Inflammatory macrophage (primary cell): ENCODE measurements at regions not wholly inside any gene's neighbourhood (a gene's known extent, or its start where the extent isn't known, plus 50 kb on each side); places are given as distances from the start of the nearest gene placed in this dataset.
A peak's percentile ranks its signal among the peaks of the same experiment; 100 is the strongest.

Experiments
- DNase-seq, 2 donors: peaks; one replicate each; pipeline ENCODE4 v3.0.0-alpha.2; 2020 to 2022

DNA sequence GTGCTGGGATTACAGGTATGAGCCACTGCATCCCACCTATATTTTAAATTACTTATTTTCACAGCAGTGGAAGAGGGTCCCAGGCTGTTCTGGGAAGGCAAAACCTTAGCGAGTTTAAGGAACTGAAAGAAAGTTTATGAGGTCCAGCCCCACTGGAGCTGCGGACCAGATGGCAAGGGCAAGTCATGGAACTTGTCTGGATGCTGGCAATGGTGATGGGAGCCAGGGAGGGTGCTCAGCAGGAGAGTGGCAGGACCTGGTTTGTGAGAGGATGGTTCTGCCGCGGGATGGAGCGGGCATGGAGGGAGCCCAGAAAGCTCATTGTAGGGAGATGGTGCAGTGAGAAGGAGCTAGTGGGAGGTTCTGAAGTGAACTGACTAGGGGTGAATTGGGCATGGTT, 50.6 kb upstream of the SLC45A1 start:
- no peak for DNase-seq

DNA sequence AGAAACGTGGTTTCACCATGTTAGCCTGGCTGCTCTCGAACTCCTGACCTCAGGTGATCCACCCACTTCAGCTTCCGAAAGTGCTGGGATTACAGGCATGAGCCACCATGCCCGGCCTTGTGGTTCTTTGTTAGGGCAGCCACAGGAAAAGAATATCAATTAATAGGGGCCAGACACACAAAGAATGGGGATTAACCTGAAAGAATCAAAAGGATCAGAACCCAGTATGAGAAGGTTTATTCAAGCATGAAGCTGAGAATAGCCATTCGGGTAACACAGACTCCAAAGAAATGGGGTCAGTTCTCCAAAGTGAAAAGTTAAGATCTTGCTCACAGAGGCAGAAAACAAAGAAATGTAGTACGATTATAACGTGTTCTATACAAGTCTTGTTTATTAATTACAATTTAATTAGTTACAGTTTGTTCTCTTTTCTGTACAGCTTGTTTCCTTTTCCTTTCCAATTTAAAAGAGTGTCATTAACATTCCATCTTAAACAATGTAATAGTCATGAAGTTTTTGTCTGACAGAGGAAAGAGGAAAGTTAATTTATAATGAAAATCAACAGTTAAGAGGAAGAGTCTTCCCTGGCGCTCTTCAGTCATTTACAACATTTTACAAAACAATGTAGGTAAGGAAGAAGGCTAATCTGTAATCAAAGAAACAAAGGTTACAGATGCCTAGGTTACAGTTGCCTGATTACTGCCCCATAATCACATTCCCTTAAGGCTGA, 51.3 kb upstream of the SLC45A1 start:
- DNase-seq = no peak

DNA sequence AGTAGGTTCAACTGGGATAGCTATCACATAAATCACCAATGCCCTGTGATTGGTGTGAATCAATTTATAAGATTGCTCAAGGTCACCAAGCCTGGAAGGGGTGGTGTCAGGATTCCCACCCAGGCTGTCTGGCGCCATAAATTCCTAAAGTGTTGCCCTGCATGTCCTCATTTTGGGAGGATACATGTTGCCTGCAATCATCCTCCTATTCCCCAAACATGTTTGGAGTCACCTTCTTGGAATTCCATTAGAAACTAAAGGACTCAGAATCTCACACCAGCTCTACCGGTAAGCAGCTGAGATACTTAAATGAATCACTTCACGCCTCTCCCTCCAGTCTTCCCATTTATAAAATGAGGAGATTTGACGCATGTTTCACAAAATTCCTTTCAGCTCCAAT, 54.1 kb upstream of the SLC45A1 start:
- no peak for DNase-seq

DNA sequence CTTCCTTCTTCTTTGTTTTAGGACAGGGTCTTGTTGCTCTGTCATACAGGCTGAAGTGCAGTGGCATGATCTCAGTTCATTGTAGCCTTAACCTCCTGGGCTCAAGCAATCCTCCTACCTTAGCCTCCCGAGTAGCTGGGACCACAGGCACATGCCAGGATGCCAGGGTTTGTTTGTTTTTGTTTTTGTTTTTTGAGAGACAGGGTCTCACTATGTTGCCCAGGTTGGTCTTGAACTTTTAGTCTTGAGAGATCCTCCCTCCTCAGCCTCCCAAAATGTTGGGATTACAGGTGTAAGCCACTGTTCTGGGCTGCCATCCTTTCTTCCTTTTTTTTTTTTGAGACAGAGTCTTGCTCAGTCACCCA, 56.5 kb upstream of the SLC45A1 start:
- no peak for DNase-seq

GRCh38 chr1:8259498-8260290, 58.2 kb upstream of the SLC45A1 start:
- no peak for DNase-seq

DNA sequence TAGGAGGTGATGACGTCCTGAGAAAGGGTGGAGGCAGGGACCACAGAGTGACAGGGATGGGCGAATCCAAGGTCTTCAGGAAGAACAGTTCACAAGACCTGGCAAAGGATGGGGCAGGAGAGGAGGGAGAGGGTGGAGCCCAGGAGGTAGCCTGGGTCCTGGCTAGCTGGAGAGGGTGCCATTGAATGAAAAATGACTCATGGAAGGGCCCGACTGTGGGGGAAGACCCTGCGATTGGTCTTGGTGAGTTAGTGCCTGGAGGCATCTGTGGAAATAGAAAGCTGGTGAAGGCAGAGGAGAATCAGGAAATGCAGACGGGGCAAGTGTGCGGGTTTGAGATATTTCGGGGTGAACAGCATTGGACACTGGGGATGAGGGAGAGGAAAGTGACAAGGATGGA, 60.3 kb upstream of the SLC45A1 start:
- no peak for DNase-seq

GRCh38 chr1:8256321-8256720, 61.6 kb upstream of the SLC45A1 start:
- DNase-seq = no peak

DNA sequence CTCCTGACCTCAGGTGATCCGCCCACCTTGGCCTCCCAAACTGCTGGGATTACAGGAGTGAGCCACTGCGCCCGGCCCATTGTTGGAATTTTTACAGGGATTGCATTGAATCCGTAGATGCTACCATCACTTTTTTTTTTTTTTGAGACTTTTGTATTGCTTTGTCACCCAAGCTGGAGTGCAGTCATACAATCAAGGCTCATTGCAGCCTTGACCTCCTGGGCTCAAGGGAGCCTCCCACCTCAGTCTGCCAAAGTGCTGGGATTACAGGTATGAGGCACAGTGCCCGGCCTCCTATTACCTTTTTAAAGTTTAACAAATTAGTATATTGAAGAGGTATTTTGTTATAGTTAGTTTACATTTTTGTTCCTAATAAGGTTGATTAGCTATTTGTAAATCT, 62.2 kb upstream of the SLC45A1 start:
- no peak for DNase-seq

- no peak for DNase-seq
Observed at GRCh38 chr1:8252266-8252951, 65.5 kb upstream of the SLC45A1 start.

DNA sequence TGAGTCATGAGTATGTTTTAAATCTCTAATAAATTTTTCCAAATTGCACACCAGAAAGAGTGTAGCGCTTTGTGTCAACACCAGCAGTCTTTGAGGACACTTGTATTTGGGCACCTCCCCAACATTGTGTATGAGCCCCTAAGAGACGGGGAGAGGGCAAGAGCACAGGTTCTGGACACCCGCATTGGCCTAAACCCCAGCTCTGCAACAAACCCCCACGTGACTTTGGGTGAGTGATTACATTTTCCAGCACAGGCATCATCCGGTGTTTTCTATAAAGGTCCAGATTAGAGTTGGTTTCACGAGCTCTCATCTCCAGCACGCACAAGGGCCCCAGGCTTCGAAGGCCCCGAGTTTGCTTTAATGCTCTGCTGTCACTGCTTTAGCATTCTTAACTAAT, 66.3 kb upstream of the SLC45A1 start:
- DNase-seq = no peak

GRCh38 chr1:8249838-8250237, 68.1 kb upstream of the SLC45A1 start:
- DNase-seq = no peak

GRCh38 chr1:8247811-8248436, 70.0 kb upstream of the SLC45A1 start:
- DNase-seq = no peak

DNA sequence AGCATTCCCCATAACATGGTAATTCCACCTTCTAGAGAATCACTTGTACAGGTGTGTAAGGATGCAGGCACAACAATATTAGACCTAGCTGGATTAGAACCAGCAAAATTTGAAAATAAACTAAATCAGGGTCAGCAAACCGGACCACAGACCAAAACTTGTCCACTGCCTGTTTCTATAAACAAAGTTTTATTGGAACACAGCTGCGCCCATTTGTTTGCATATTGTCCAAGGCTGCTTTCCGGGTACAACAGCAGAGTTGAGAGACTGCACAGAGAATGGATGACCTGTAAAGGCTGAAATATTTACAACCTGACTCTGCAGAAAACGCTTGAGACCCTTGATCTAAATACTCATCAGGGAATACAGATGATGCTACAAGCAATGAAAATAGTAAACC, 73.6 kb upstream of the SLC45A1 start:
- no peak for DNase-seq

- DNase-seq = no peak
Observed at GRCh38 chr1:8242498-8242897, 75.4 kb upstream of the SLC45A1 start.

DNA sequence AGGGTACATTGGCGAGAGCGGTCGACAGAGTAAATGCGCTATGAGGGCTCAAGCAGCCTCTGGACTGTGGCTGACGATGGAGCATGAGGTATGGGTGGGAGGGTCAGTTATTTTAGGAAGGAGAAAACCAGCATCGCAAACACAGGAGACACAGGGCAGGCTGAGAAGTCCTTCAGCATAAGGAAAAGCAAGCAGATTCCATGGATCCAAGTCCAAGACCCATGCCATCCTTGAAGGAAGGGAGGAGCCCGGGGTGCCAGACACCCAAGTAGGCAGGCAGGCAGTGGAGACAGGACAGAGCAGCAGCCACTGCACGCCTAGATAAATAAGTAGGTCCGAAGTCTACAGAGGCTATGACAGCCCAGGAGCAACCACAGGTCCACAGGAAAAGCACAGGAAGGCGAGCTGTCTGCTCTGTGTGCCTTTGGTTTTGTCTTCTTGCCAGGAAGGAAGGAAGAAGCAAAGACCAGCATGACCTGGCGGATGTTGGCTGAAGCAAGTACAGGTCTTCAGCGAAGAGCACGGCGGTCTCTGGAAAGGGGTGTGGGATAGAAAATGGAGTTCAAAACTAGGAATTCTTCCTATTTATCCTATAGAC, 76.4 kb upstream of the SLC45A1 start:
- DNase-seq = no peak

- DNase-seq = no peak
Observed at GRCh38 chr1:8239306-8240023, 78.4 kb upstream of the SLC45A1 start.

- peak; percentile 29 to 33 for DNase-seq
Observed at GRCh38 chr1:8239039-8239305, 78.9 kb upstream of the SLC45A1 start.

GRCh38 chr1:8238141-8239038, 79.5 kb upstream of the SLC45A1 start:
- DNase-seq = peak; percentile 8 to 31

DNA sequence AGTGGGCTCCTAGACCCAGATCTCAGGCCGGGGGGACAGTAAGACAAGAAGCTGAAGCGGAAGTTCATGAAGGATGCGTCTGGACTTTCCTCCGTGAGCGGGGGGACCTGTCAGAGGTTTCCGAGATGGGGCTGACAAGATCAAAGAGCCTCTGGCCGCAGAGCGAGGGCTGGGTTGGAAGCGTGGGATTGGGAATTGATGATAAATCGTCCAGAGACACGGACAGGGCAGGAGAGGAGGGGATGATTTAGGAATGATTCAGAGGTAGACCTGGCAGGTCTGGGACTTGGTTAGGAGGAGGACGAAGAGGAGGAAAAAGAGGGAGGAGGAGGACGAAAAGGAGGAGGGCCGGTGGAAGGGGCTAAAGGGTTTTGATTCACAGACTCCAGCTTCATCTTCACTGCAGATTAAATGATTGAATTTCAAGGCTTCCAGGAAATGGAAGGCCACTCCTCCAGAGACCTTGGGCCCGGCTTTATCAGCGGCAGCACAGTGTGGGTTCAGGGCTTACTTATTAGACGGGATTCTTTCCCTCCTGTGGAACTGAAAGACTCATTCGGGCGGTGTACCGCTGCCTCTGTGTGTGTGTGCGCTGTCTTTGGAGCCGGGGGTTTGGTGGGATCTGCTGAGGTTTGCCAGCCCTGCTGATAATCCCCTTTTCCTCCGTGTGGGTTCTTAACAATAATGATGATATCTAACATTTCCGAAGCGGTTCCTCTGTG, 85.7 kb upstream of the SLC45A1 start:
- DNase-seq = no peak

- no peak for DNase-seq
Observed at GRCh38 chr1:8230292-8230621, 87.7 kb upstream of the SLC45A1 start.

DNA sequence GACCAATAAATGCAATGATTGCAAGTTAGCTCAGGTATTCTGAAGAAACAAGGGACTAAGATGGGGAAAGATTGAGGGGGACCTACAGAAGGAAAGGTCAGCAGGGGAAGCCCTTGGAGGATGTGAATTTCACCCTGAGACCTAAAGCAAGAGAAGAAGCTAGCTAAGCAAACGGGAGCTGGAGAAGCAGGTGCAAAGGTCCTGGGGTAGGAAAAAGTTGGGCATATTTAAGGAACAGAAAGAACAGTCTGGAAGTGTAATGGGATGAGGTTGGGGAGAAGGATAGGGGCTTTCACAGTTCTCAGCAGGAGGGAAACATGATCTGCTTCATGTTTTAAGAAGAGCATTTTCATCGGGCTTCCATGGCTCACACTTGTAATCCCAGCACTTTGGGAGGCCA, 89.7 kb upstream of the SLC45A1 start:
- no peak for DNase-seq
